UCSD-AML1 (cell line): ENCODE measurements at regions not wholly inside any gene's neighbourhood (a gene's known extent, or its start where the extent isn't known, plus 50 kb on each side); places are given as distances from the start of the nearest gene placed in this dataset.

ENCODE experiments used
- DNase-seq: peaks from one replicate; lab custom pipeline; 2025; ENCODE audit not compliant: unreplicated experiment; lab: John Stamatoyannopoulos, UW

DNA sequence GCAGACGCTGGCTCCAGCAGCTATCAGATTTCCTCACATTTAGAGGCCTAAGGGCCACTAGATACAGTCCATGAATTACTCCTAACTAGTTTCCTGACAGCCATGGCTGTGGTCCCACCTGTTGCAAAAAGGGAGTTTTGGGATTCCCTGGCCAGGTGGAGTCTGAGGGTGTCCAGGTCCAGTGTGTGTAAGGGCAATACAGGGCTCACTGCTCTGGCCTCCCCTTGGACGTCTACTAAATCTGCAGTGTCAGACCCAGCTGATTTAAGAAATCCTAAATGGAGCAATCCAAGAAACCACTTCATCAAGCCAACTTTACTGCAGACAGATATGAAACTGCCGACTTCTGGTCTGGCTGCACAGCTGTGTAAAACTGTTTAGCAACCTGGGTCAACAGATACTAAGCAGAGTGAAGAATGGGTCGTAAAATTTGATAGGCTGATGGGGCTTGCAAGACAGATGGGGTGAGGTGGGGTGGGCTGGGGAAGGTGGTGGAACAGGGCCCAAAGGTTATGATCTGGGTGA is 116.4 kb downstream of the GADD45G start:
- no peak for DNase-seq

DNA sequence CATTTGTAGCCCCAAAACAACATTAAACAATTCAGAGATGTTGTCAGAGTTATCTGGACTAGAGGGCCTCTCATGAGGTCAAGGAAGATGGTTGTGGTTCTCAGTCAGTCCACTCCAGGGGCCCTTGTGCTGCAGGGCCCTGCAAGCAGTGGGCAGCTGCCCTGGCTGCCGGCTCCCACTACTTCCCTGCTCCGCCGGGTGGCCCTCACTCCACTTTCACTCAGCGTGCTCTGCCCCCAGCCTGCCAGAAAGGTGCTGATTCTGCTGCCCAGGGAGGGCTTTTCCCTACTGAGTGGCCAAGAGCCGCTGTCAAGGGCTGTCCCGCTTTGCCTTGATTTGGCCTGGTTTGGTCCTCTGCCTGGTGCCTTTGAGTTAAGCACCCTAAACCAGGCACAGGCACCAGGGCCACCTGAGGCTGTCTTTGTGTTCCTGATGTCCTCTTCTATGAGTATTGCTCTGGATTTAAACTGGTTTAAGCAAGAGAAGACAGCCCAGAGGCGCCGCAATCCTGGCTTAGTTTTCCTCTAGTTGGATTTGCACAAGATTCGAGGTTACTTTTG is 117.2 kb downstream of the GADD45G start:
- no peak for DNase-seq

DNA sequence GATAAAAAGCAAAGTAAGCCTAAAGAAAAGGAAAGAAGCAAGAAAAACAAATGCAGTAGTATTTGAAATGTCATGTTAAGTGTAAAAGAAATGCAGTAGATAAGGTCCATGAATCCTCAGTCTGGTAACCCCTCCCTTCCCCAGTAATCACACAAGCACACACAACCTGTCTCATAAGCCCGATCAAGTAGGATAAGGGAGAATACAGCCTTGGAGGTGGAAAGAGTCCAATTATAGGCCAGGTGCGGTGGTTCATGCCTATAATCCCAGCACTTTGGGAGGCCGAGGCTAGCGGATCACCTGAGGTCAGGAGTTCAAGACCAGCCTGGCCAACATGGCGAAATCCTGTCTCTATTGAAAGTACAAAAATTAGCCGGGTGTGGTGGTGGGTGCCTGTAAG is 117.9 kb downstream of the GADD45G start:
- DNase-seq: no peak

DNA sequence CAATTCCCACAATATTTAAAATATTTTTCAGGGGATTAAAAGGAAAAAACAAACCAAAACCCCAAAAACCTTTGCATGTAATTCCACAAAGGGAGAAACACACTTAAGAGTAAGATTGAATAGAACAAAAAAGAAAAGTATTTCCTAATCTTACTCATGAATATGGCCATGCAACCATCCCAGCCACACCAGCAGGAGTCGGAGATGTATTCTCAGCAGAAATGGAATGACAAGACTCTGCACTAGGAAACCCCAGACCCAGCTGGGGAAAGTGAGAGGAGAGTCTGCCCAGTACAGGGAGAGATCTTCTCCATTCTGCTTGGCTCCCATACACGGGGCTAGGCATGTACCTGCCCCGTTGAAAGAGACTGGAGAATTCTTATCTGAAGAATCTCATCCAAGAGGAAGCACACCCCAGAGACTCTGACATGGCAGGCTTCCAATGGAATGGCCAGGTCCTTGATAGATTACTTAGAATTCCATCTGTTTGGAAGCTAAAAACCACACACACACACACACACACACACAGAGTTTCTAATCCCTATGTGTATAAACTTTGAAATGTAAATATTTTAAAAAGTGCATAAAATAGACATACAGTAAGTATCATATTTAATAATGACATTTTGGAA is 118.8 kb downstream of the GADD45G start:
- no peak for DNase-seq

DNA sequence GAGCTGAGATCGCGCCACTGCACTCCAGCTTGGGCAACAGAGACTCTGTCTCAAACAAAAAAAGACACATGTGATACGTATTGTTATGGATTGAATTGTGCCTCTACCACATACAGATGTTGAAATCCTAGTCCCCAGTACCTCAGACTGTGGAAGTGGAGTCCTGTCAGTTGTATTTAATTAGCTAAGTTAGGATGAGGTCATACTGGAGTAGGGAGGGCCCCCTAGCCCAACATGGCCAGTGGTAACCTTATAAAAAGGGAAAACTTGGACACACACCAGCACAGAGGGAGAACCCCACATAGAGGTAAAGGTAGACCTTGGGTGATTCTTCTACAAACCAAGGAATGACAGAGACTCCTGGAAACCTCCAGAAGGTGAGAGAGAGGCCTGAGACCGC is 119.8 kb downstream of the GADD45G start:
- DNase-seq: no peak

DNA sequence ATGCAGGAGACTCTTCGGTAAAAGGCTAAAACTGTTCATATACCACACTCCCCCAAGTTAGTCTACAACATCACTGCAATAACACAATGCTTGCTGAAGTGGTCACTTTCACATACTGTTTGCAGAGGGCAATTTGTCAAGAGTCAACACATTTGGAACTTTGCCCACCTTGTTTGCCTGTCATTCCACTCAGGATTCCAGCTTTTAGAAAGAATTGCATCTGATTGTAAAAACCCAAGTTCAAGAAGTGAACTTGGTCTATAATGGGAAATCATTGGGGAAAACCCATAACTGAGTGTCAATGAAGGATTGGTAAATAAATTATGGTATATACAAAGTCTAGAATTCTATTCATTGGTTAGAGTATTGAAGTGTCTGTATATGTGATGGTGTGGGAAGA is 120.5 kb downstream of the GADD45G start:
- no peak for DNase-seq

DNA sequence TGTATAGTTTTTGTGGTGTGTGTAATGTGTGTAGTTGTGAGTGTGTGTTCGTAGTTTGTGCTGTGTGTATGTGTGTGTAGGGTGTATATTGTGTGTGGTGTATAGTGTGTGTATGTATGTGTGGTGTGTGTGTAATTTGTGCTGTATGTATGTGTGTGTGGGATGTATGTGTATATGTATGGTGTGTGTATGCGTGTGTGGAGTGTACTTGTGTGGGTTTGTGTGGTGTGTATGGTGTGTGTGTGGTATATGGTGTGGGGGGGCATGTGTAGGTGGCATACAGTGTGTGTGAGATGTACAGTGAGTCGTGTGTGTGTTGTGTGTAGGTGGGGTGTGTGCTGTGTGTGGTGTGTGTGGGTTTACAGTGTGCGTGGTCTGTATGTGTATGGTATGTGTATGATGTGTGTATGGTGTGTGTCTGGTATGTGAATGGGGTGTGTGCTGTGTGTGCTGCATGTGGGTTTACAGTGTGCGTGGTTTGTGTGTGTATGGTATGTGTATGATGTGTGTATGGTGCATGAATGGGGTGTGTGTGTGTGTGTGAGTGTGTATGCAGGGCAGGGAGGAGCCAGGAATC is 125.2 kb downstream of the GADD45G start:
- no peak for DNase-seq

DNA sequence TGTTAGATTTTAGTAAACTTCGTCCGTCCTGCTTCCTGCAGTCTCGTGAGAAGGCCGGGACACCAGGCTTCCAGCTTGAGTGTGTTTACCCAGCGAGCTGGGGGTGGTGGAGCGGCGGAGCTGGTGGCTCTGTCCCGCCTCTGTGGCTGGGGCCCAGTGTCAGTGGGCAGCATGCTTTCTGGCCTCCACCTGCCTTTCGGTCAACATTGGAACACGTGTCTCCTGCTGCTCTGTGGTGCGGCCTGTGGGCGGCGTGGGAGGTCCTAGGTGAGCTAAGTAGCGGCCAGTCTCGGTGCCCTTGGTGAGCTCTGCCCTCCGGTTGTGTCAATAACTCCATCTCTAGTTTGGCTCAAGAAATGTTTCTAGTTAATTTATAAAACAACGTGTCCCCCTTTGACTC is 125.9 kb downstream of the GADD45G start:
- DNase-seq: no peak

DNA sequence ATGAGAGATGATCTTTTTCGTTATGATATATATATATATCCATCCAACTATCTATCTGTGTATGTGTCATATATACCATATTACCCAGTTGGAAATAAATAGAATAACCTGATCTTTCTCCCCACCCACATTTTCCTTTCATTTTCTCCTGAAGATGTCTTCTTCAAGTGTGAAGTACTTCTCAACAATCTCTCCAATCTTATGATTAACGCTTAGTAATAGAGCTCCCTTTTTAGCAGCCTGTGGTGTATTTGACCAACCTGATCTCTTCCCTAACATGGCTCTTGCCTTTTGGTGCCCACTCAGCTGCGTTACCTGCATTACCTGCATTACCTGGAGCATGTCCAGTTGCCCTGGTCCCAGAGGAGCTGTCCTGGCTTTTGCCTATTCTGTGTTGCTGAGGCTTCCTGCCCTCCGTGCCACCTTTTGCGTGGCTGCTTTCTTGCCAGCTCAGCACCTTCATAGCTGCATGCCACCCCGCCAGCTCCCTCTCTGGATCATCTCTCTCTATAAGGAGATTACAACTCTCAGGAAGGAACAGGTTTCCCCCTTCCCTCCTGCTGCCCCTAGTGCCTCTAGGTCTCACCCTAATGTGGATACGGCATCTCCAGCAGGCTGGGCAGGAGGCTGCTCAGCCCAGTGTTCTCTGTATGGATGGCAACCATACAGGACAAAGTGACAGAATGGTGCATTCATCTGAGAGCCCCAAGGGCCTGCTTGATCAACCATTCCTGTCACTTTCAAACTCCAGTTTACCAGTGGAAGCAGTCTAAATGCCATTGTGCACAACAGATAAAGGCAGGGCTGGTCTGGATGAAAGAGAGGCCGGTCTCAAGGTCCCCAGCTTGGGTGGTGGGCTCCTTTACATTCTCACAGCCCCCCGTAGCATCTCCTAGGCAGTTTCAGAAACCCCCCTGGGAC is 126.7 kb downstream of the GADD45G start:
- no peak for DNase-seq

DNA sequence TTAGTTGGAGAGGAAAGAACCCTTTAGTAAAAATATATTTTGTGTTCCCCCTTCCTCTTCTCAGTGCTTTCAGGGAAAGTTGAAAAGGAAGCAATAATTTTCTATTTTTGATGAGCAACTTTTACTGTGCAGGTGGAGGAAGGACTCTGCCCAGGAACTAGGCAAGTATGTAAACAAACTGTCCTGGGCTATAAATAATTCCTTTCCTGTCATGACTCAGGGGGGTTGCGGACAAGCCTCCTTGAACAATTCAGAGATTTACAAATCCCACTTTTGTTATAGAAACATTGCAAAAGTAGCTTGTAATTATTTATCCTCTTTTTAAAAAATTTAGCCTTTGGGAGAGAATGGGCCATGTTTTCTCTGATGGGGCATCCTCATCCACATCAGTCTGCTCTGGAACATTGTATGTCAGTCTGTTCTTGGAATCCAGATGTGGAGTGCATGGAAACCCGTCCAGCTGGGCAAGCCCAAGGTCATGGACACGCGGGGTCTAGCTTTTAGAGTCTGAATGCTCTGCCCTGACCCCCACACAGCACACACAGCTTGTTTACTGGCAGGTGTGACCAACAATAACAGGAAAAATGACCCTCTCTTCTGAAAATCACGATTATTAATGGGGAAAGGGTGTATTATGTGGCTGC is 127.6 kb downstream of the GADD45G start:
- no peak for DNase-seq

DNA sequence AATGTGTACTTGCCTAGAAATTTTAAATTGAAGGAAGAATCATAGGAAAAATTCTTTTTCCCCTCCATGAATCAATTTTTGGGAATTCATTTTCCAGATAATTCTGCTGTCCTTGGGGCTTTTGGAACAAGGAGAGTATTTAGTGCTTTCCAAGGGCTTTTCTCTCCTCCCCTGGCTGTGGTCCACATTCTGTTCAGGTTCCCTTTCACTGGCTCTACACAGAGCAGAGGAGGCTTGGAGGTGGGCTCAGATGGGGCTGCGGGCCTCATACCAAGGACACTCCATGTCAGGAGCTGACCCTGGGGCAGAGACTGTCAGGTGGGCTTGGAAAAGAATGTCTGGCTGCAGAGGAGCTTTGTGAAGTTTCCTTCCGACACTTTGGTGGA is 128.1 kb downstream of the GADD45G start:
- no peak for DNase-seq

DNA sequence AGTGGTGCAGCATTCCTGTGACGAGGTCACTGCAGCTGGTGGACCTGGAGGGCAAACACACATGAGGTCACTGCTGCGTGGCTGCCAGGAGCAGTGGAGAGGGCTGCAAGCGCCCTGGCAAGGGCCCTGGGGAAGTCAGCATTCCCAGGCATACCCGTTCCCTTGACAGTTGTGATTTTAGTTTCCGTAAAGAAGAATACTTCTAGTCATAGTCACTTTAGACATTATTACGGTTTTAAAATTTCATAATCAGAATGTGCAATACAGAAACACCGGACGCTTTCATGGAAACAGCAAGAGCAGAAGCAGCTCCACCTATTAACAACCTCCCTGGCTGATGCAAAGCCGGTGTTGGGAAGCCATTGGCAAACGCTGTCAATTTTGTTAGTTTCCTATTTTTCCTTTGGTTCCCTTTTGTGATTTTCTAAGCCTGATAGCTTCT is 129.8 kb downstream of the GADD45G start:
- DNase-seq: no peak

DNA sequence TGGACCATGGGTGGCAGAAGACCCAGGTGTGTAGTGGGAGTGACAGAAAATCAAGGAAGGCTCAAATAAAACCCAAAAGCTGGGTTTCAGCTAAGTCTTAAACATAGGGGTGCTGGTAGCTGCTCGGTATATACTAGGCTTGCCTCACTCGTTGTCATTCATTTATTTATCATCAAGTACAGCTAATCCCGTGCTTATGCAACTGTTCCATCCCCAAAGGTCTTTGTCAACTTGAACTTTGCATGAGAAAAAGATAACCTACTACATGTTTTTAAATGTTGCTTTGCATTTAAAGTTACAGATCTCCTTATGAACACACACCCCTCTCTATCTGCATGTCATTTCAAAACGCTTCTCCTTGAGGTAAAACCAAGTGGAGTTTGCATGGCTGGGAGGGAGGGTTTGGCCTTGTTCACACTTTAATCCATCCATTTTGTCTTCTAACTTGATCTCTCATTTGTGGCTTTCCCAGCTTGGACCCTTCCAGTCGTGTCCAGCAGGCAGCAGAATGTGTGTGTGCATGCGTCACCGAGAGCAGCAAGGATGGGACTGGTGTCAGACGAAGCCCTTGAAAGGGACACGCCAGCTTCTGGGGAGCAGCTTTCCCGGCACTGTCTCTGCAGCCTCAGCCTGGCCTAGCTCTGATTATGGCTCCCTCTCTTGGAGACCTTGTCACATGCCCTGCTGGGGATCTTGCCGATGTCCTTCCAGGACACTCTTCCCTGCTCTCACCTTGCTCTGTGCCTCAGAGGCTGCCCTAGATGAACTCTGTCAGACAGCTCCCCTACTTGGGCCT is 133.5 kb downstream of the GADD45G start:
- no peak for DNase-seq

DNA sequence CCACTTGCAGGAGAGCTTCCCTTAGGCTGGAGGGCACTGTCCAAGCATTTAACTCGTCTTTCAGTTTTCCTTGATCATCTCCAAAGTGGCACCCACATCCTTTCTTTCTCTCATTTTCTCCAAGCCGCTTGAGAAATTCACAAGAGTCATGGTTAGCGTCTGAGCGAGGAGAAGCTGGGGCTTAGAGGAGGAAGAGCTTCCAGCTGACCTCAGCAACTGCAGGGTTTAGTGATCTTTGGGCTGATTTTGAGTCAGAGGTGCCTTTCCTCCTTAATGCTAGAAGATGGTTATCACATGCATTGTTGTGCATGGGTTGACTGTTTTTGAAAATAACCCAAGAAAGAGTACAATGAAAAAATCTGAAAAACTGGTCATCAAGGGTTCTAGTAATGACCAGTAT is 134.7 kb downstream of the GADD45G start:
- no peak for DNase-seq

DNA sequence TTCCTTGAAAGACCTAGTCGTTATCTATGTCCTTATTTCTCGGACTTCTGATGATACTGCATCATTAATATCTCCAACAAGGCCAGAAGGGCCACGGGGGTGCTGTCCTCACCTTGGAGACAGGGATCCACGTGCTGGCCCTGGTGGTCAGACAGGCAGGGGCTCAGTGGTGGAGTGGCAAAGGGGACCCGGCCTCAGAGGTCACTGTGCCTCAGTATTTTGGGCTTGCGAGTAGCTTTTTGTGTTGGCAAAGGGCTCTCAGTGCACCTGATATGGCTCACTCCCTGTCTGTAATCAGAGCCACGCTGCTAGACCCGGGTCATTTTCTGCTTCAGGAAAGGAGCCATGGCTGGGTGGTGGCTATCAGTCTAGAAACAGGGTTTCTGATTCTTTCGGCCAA is 135.1 kb downstream of the GADD45G start:
- DNase-seq: no peak

DNA sequence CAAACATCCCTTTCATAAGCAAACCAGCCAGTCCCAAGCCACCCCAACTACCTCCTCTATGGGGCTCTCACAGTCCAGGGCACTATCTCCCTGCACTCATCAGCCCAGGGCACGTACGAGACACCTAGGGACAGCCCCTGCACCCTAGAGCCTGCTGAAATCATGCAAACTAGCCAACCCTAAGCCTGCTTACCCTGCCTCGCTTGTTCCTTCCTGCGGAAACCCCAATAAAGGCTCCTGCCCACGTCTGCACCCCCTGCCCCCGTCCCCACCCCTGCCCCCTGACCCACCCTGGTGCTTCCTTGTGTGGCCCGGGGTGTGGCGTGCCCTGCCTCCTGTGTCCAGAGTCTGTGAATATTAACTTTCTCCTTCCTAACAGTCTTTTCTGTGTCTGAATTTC is 135.9 kb downstream of the GADD45G start:
- no peak for DNase-seq

DNA sequence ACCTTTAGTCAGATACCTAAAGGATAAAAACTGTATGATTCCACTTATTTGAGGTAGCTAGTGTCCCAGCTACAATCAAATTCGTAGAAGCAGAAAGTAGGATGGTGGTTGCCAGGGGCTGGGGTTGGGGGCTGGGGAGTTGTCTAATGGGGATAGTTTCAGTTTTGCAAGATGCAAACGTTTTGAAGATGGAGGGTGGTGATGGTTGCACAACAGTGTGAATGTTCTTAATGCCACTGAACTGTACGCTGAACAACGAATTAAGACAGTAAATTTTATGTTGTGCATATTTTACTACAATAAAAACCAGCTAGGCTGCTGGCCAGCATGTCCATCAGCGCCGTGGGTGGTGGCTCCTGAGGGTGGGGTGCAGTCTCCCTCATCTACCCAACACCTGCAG is 137.8 kb downstream of the GADD45G start:
- DNase-seq: no peak

DNA sequence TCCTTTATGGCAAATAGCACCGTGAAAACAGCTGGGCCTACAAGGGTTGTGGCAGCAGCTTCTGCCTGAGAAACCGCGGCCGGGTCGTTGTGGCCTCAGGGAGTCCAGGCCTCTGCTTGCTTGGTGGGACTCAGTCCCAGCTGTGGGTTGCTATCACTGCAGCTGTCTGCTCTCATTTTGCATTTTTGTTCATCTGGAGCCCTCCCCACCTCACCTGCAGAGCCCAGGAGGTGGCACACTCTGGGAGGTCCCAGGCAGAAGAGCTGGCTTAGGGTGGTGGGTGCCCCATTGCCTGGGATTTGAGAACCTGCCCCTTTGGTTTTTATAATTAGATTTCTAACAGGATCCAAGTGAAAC is 138.4 kb downstream of the GADD45G start:
- DNase-seq: no peak

DNA sequence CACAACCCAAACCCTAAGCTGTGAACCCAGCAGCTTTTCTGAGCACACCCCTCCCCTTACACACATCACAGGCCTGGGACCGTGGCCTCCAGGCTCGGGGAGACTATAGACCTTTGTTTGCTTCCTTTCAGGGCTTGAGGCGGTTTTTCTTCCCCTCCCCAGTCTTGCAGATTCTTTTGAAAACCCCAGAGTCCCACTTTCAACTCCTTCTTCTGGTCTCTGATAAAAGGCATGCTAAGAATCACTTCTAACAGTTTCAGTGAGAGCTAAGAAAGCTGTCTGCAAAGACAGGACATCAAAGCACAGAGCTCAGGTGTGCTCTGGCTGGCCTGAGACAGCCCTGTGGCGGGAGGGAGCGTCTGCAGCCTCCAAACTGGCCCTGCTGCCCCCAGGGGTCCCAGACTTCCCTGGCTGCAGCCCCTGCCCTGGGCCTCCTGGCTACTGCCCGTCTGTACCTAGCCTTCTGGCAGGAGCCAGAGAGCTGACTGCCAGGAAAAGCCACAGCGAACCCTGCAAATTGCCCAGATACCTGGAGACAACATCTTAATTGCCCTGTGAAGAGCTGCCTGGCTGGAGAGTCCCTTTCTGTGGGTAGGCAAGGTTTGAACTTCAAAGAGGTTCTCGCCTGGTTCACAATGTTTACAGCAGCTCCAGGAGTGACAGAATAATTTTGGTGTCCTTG is 138.9 kb downstream of the GADD45G start:
- no peak for DNase-seq

DNA sequence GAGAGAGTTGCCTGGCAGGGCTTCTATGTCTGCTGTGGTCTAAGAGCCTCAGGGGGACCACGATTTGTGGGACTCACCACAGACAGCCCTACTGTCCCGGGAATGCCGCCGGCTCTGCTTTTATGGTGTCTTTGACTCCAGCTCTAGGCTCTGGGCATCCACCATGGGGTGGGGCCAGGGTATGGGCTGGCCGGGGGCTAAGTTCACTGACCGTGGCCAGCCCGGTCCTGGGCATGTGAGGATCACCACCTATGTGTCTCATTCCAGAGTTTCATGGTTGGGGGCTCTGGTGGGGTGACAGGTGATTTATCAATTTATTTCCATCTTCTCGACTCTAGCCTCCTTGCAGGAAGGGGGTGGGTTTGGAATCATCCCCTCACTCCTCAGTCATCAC is 139.4 kb downstream of the GADD45G start:
- no peak for DNase-seq
